GM12892 (cell line): ENCODE measurements at regions not wholly inside any gene's neighbourhood (a gene's known extent, or its start where the extent isn't known, plus 50 kb on each side); places are given as distances from the start of the nearest gene placed in this dataset.

Source experiments
- POLR2A ChIP-seq: IDR thresholded peaks from 2 replicates; pipeline ENCODE4 v1.6.1; 2011; ENCODE audit warnings: low read depth, low read length, control low read depth
- POLR2AphosphoS5 ChIP-seq: IDR thresholded peaks from 2 replicates; pipeline ENCODE4 v1.6.1; 2011; ENCODE audit warnings: low read depth, low read length, control low read depth
- TAF1 ChIP-seq: IDR thresholded peaks from 2 replicates; pipeline ENCODE4 v1.6.1; 2011; ENCODE audit warnings: low read depth, mild to moderate bottlenecking, control low read depth, low read length, borderline replicate concordance

DNA sequence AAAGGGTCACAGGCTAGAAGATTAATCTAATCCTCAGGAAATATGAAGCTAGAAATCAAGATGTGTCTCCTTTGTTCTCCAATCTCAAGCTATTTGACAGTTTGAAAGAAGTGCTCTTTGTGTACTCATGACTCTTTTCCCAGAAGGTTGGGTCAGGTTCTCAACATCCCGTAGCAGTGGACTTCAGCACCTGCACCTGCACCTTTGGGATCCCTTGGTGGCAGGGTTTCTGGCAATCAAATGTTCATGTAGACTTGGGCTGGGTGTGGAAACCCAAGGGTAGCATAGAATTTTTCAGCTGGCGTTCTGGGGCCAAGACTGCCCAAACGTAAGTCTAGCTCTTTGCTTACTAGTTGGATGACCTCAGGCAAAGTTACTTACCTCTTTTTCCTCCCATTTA is 134.4 kb downstream of the ADRA2A start:
- TF ChIP-seq POLR2AphosphoS5 (no peak), POLR2A (no peak), TAF1 (no peak)
